ENCODE measurements at regions not wholly inside any gene's neighbourhood (a gene's known extent, or its start where the extent isn't known, plus 50 kb on each side); places are given as distances from the start of the nearest gene placed in this dataset.

GRCh38 chr2:67631483-67631882 is 234.3 kb downstream of the ETAA1 start:
- no peak overlapping the region for H3K4me3 ChIP-seq (ENCODE audit: low read length, poor library complexity, severe bottlenecking)
- H3K36me3 ChIP-seq (ENCODE audit: insufficient read depth, low read length), result no peaks in the 10 kb centered on the region
- no peak overlapping the region for H3K9ac ChIP-seq (ENCODE audit: low read depth, low read length, poor library complexity, severe bottlenecking)
- H4K20me1 ChIP-seq (ENCODE audit: insufficient read depth, low read length, poor library complexity, severe bottlenecking), result no peaks in the 10 kb centered on the region
- no peaks in the 10 kb centered on the region for H3K4me1 ChIP-seq (ENCODE audit: insufficient read depth, low read length, poor library complexity, severe bottlenecking)
- no peak overlapping the region for H3K4me2 ChIP-seq (ENCODE audit: low read depth, low read length, poor library complexity, severe bottlenecking)
- no peaks in the 10 kb centered on the region for H3K27me3 ChIP-seq (ENCODE audit: insufficient read depth, low read length, poor library complexity, severe bottlenecking)
- H3K9me2 ChIP-seq (replicated peaks; ENCODE audit: low read depth, low read length), result no peaks in the 10 kb centered on the region
- no peak overlapping the region for H2AFZ ChIP-seq (ENCODE audit: low read length)
- no peaks in the 10 kb centered on the region for H3F3A ChIP-seq (ENCODE audit: low read depth)
- no peaks in the 10 kb centered on the region for H3K79me2 ChIP-seq (ENCODE audit: insufficient read depth, low read length)
- TF ChIP-seq EZH2phosphoT487 (IDR thresholded peaks at IDR 0.05; ENCODE audit: borderline replicate concordance) (no peak), CTCF (conservative IDR thresholded peaks at IDR 0.05; ENCODE audit: low read length) (no peak)
- H3K9me3 ChIP-seq (ENCODE audit: insufficient read depth, low read depth, low read length), result no peaks in the 10 kb centered on the region

GRCh38 chr2:67633212-67633856 is 236.2 kb downstream of the ETAA1 start:
- Histone ChIP-seq H3K36me3 (ENCODE audit: insufficient read depth, low read length) (no peaks in the 10 kb centered on the region), H3K4me1 (ENCODE audit: insufficient read depth, low read length, poor library complexity, severe bottlenecking) (no peaks in the 10 kb centered on the region), H3K27me3 (ENCODE audit: insufficient read depth, low read length, poor library complexity, severe bottlenecking) (no peaks in the 10 kb centered on the region), H3K9me3 (ENCODE audit: insufficient read depth, low read depth, low read length) (no peaks in the 10 kb centered on the region), H3K4me3 (ENCODE audit: low read length, poor library complexity, severe bottlenecking) (no peak overlapping the region), H3K4me2 (ENCODE audit: low read depth, low read length, poor library complexity, severe bottlenecking) (no peak overlapping the region), H2AFZ (ENCODE audit: low read length) (no peak overlapping the region), H4K20me1 (ENCODE audit: insufficient read depth, low read length, poor library complexity, severe bottlenecking) (no peaks in the 10 kb centered on the region), H3K79me2 (ENCODE audit: insufficient read depth, low read length) (no peaks in the 10 kb centered on the region), H3F3A (ENCODE audit: low read depth) (no peaks in the 10 kb centered on the region), H3K9ac (ENCODE audit: low read depth, low read length, poor library complexity, severe bottlenecking) (no peak overlapping the region), H3K9me2 (replicated peaks; ENCODE audit: low read depth, low read length) (no peaks in the 10 kb centered on the region)
- TF ChIP-seq CTCF (conservative IDR thresholded peaks at IDR 0.05; ENCODE audit: low read length) (no peak), EZH2phosphoT487 (IDR thresholded peaks at IDR 0.05; ENCODE audit: borderline replicate concordance) (no peak)

GRCh38 chr2:67638146-67638545 is 241.0 kb downstream of the ETAA1 start:
- Histone ChIP-seq H3K4me2 (ENCODE audit: low read depth, low read length, poor library complexity, severe bottlenecking) (no peak overlapping the region), H3K79me2 (ENCODE audit: insufficient read depth, low read length) (no peaks in the 10 kb centered on the region), H3K4me1 (ENCODE audit: insufficient read depth, low read length, poor library complexity, severe bottlenecking) (no peaks in the 10 kb centered on the region), H3K4me3 (ENCODE audit: low read length, poor library complexity, severe bottlenecking) (no peak overlapping the region), H3K9me2 (replicated peaks; ENCODE audit: low read depth, low read length) (no peaks in the 10 kb centered on the region), H3K9ac (ENCODE audit: low read depth, low read length, poor library complexity, severe bottlenecking) (no peak overlapping the region), H3K27me3 (ENCODE audit: insufficient read depth, low read length, poor library complexity, severe bottlenecking) (no peaks in the 10 kb centered on the region), H2AFZ (ENCODE audit: low read length) (no peak overlapping the region), H4K20me1 (ENCODE audit: insufficient read depth, low read length, poor library complexity, severe bottlenecking) (no peaks in the 10 kb centered on the region), H3F3A (ENCODE audit: low read depth) (no peaks in the 10 kb centered on the region), H3K9me3 (ENCODE audit: insufficient read depth, low read depth, low read length) (no peaks in the 10 kb centered on the region), H3K36me3 (ENCODE audit: insufficient read depth, low read length) (no peaks in the 10 kb centered on the region)
- TF ChIP-seq EZH2phosphoT487 (IDR thresholded peaks at IDR 0.05; ENCODE audit: borderline replicate concordance), result no peak
- TF ChIP-seq CTCF (conservative IDR thresholded peaks at IDR 0.05; ENCODE audit: low read length), result no peak
